ENCODE measurements at regions not wholly inside any gene's neighbourhood (a gene's known extent, or its start where the extent isn't known, plus 50 kb on each side); places are given as distances from the start of the nearest gene placed in this dataset.

GRCh38 chr16:59260892-59261291, 526.8 kb upstream of the GOT2 start:
- no peak for DNase-seq

- no peak for DNase-seq
Measured at GRCh38 chr16:59259950-59260319, 525.8 kb upstream of the GOT2 start.

DNA sequence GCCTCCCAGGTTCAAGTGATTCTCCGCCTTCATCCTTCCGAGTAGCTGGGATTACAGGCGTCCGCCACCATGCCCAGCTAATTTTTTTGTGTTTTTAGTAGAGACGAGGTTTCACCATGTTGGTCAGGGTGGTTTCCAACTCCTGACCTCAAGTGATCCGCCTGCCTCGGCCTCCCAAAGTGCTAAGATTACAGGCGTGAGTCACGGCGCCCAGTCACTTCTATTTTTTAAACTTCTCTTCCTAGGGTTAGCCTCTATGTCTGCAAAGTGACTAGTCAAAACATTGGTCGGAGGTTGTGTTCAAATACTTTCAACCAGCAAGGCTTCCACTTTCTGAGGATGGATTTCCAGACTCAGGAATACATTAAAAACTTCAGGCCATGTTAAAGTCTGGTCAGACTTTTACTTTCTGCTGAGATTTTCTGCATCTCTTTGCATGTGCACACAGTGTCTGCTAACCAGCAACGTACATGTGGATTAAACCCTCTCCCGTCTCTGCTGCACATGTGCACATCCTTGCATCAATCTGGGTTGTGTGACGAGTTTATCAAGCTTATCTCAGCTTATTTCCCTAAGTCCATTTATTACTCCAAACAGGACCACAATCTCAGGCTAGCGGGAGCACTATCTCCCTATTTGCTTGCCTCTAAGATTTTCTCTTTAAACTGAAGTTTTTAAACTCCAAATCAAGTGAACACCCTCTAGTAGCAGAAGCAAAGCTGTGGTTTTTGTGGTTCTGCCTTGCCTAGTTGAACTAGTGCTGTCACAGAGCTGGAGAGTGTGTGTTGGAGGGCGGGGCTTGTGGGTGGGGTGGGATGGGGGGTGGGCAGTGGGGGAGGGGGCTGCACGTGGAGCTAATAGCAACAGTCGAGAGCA, 525.2 kb upstream of the GOT2 start:
- peak; percentile 25 for DNase-seq

DNA sequence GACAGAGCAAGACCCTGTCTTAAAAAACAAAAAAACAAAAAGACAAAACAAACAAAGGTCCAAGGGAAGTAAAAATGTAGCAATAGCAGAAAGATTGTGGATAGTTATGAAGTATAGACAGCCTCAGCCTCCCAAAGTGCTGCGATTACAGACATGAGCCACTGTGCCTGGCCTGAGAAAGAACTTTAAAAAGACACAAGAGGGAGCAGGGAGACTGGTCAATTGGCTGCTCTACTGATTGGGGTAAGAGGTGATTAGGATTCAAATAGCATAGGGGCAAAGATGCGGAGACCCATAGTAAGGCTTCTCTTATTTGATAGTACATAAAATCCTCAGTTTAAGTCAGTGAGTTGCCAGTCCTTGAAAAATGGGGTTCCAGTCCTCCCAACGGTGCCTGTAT, 518.2 kb upstream of the GOT2 start:
- DNase-seq, result no peak

DNA sequence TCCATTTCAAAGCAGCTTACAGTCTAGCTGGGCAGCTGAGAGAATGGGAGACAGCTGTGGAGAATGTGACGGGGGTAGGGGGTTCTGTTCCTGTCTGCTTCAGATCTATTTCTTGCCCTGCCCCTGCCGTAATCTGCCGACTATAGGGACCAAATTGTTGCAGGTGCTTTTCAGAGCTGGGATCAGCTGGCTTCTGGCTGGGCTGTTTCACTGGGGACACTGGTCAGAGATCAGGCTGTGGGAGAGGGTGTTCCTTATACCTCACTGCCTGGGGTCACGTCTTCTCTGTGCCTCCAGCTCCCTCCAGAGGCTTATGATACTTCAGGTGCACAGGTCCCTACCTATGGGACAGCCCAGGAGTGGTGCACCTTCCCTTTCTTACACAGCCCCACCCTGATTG, 514.9 kb upstream of the GOT2 start:
- no peak for DNase-seq

DNA sequence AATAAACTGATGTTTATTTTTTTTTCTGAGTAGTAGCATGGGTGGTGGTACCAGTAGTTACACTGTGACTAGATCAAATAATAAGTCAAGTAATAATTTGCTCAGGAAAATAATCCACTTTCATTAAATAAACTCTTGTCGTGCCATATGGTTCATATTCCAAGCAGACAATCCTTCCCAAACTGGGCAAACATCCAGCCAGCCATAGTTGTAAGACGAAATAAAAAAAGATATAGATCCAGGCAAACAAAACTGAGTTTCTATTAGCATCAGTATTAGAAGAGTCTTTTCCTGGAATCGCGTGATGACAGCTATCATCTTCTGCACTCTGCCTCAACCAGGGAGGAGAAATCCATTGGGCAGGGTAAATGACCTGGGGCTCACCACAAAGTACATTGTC, 508.4 kb upstream of the GOT2 start:
- DNase-seq, result no peak

DNA sequence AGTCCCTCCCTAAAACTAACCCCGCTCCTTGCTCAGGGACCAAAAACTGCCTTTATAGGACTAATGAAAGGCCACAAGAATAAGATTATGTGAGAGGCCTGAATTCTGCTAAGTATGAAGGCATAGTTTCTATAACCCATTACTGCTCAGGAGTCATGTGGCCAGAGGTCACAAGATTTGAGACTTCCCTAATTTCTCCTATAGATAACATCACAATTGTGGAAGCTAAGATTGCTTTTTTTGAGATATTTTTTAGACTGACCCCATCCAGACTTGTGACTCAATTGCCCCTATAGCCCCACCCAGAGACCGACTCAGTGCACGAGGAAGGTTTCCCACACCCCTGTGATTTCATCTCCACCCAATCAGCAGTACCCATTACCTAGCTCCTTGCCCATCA, 504.1 kb upstream of the GOT2 start:
- no peak for DNase-seq

DNA sequence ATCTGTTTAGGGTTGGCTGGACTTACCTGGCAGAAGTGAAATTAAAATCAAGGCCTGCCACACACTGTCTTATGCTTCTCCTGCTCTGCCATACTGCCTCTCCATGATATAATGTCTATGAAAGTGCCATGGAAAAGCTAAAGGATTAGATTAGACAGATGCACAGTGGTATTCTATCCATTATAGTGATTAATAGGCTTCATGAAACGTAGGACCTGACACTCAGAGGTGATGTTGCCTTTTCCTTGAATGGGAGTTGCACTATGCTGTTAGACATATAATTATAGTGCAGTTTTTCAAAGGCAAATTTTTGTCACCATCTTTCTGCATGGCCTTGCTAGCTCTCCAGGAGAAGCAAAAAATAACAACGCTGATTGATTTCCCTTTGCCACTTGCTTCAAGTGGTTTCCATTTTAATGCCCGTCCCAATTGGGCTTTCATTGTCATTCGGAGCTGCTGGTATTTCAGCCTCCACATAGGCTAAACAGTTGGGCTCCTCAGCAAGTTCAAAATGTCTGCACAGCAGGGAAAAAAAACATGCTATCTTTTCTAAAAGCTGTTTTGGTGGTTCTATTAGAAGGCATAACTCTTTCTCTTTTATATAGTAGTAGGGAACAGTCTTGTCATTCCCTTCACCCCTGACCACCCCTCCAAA, 502.8 kb upstream of the GOT2 start:
- DNase-seq, result no peak

DNA sequence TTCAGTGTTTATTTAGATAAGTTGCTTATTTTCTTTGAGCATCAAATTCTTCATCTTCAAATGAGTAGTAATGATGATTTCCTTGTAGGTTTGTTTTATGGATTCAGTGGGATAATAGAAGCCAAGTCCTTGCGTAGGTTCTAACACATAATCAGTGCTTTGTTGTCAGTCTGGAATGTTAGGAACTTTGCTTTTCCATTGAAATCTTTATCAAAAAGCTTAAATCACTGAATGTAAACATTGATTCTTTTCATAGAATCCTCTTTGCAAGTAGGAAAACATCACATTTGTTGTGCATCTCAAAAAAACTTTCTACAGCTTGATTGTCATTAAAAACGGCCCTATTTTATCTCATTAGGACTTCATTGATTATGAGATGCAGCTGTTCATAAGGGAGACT, 490.3 kb upstream of the GOT2 start:
- no peak for DNase-seq

GRCh38 chr16:59220011-59220410, 485.9 kb upstream of the GOT2 start:
- no peak for DNase-seq

GRCh38 chr16:59216291-59216690, 482.2 kb upstream of the GOT2 start:
- peak; percentile 60 for DNase-seq

GRCh38 chr16:59214455-59214854, 480.3 kb upstream of the GOT2 start:
- no peak for DNase-seq

DNA sequence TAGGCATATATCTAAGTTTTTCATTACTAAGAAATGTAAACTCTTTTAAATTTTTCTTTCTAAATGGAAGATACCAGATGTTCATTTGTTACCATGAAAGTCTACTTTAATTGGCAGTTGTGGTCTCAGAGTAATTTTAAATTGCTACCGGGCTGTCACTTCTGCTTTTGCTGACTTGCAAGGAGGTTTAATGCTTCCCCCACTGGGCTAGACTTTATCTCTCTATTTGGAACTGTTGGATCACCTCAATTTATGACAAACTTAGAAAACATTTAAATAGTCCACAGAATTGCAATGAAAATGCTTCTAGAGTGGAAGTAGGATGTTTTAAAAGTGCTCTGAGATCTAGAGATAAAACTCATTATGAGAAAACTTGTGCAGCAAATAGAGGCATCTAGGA, 479.8 kb upstream of the GOT2 start:
- no peak for DNase-seq

GRCh38 chr16:59212492-59213024, 478.4 kb upstream of the GOT2 start:
- DNase-seq, result no peak

- DNase-seq, result peak; percentile 90
Measured at GRCh38 chr16:59210955-59211541, 476.9 kb upstream of the GOT2 start.

GRCh38 chr16:59205403-59205802, 471.3 kb upstream of the GOT2 start:
- no peak for DNase-seq

GRCh38 chr16:59204589-59204988, 470.5 kb upstream of the GOT2 start:
- DNase-seq, result no peak

DNA sequence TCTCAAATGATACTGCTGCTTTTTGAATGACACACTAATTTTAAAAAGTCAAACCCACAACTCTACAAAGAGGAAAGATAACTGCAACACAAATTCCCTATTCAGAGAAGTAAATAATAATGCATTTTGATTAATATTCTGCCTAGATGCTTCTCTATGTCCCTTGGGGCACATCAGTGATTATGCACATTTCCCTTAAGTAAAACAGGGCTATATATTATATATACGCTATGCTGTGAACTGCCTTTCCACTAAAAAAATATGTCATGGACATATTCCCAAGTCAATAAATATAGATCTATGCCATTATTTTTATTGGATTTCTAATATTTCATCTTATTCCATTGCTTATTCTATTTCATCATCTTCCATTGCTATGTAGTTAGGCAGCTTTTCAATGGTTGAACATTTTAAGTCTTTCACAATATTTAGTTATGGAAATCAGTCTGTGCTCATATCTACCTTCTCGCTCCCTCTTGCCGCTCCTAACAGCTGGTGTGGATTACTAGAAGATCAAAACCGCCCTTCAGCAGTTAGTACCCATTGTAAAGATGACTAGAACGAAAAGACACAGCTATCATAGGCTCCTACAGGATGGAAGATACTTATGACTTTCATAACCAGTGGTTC, 468.2 kb upstream of the GOT2 start:
- DNase-seq, result no peak

- DNase-seq, result no peak
Measured at GRCh38 chr16:59201821-59202220, 467.7 kb upstream of the GOT2 start.

- DNase-seq, result no peak
Measured at GRCh38 chr16:59201160-59201559, 467.0 kb upstream of the GOT2 start.

- DNase-seq, result no peak
Measured at GRCh38 chr16:59198487-59198886, 464.4 kb upstream of the GOT2 start.

DNA sequence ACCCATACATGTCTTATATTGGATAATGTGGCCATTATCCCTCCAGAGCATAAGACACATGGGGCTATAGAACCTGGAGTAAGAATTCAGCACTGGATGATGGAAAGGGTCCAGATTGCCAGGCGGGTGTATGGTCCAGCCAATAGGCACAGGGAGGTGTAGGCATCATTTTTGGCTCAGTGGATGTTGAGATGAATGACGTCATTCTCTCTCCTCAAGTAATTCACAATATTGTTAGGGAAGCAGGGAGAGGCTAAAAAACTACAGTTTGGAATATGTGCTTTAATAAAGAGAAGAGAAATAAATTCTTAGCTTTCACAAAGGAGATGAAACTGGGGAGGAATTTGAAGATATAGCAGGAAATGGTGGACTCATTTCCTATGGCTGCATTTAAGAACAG, 461.1 kb upstream of the GOT2 start:
- no peak for DNase-seq

GRCh38 chr16:59193637-59194036, 459.5 kb upstream of the GOT2 start:
- DNase-seq, result no peak
